ENCODE measurements at regions not wholly inside any gene's neighbourhood (a gene's known extent, or its start where the extent isn't known, plus 50 kb on each side); places are given as distances from the start of the nearest gene placed in this dataset.

GRCh38 chr13:106183410-106184065 is 351.9 kb downstream of the EFNB2 start:
- H3K36me3 ChIP-seq (ENCODE audit: control insufficient read depth in 2 of 2, insufficient read depth in 1 of 2, low read length in 2 of 2), result no peaks in the 10 kb centered on the region
- ChIA-PET CTCF (interaction anchor here (0.5 kb wide), 1 partner anchor 1309 kb away, joined by 3 read pairs; no protein-coding TSS in a partner anchor), POLR2A (no interaction called here)
- H3K27ac ChIP-seq (ENCODE audit: extremely low read depth, low read depth, low read length), result no peak overlapping the region
- no peaks in the 10 kb centered on the region for H3K4me1 ChIP-seq (ENCODE audit: control insufficient read depth, insufficient read depth, low read length)
- peak; percentile 65 for TF ChIP-seq EGR2 (tag by site-specific recombination; IDR thresholded peaks at IDR 0.05; ENCODE audit: low read depth)
- no peak for TF ChIP-seq ZNF157 (tag by site-specific recombination; IDR thresholded peaks at IDR 0.05)
- peak; percentile 72 for TF ChIP-seq ZFHX2 (tag by site-specific recombination; conservative IDR thresholded peaks at IDR 0.05)
- TF ChIP-seq ZNF677 (tag by site-specific recombination; IDR thresholded peaks at IDR 0.05), result no peak
- no peak for TF ChIP-seq ZNF423 (tag by site-specific recombination; IDR thresholded peaks at IDR 0.05)
- TF ChIP-seq ZNF473 (tag by site-specific recombination; IDR thresholded peaks at IDR 0.05), result no peak
- no peaks in the 10 kb centered on the region for H3K9me3 ChIP-seq (ENCODE audit: control insufficient read depth, insufficient read depth, low read depth, low read length)
- no peak overlapping the region for H3K4me3 ChIP-seq (ENCODE audit: low read depth, low read length)

GRCh38 chr13:106182404-106182803 is 353.1 kb downstream of the EFNB2 start:
- Histone ChIP-seq H3K4me1 (ENCODE audit: control insufficient read depth, insufficient read depth, low read length) (no peaks in the 10 kb centered on the region), H3K27ac (ENCODE audit: extremely low read depth, low read depth, low read length) (no peak overlapping the region), H3K9me3 (ENCODE audit: control insufficient read depth, insufficient read depth, low read depth, low read length) (no peaks in the 10 kb centered on the region), H3K4me3 (ENCODE audit: low read depth, low read length) (no peak overlapping the region), H3K36me3 (ENCODE audit: control insufficient read depth in 2 of 2, insufficient read depth in 1 of 2, low read length in 2 of 2) (no peaks in the 10 kb centered on the region)
- TF ChIP-seq ZNF341 (tag by site-specific recombination; IDR thresholded peaks at IDR 0.05; ENCODE audit: low read depth), result no peak
- ChIA-PET CTCF (no interaction called here), POLR2A (no interaction called here)

GRCh38 chr13:106178816-106179215 is 356.6 kb downstream of the EFNB2 start:
- TF ChIP-seq SP2 (tag by site-specific recombination; IDR thresholded peaks at IDR 0.05), result no peak
- TF ChIP-seq AEBP2 (tag by site-specific recombination; IDR thresholded peaks at IDR 0.05; ENCODE audit: borderline replicate concordance), result no peak
- TF ChIP-seq BCL11B (tag by site-specific recombination; IDR thresholded peaks at IDR 0.05; ENCODE audit: low read depth), result no peak
- no peak for TF ChIP-seq ZNF155 (tag by site-specific recombination; IDR thresholded peaks at IDR 0.05)
- no peak for TF ChIP-seq ZNF2 (tag by site-specific recombination; IDR thresholded peaks at IDR 0.05)
- no peak for TF ChIP-seq SALL2 (tag by site-specific recombination; IDR thresholded peaks at IDR 0.05; ENCODE audit: borderline replicate concordance)
- no peak for TF ChIP-seq ZNF184 (tag by site-specific recombination; IDR thresholded peaks at IDR 0.05)
- TF ChIP-seq ZNF473 (tag by site-specific recombination; IDR thresholded peaks at IDR 0.05), result no peak
- no peak for TF ChIP-seq RBAK (tag by site-specific recombination; IDR thresholded peaks at IDR 0.05)
- Histone ChIP-seq H3K9me3 (ENCODE audit: control insufficient read depth, insufficient read depth, low read depth, low read length) (no peaks in the 10 kb centered on the region), H3K27ac (ENCODE audit: extremely low read depth, low read depth, low read length) (no peak overlapping the region), H3K36me3 (ENCODE audit: control insufficient read depth in 2 of 2, insufficient read depth in 1 of 2, low read length in 2 of 2) (no peaks in the 10 kb centered on the region), H3K4me1 (ENCODE audit: control insufficient read depth, insufficient read depth, low read length) (no peaks in the 10 kb centered on the region), H3K4me3 (ENCODE audit: low read depth, low read length) (no peak overlapping the region)
- CTCF ChIA-PET, result no interaction called here
- POLR2A ChIA-PET, result no interaction called here

- no peak overlapping the region for H3K4me3 ChIP-seq (ENCODE audit: low read depth, low read length)
- TF ChIP-seq REPIN1 (tag by site-specific recombination; IDR thresholded peaks at IDR 0.05; ENCODE audit: low read depth), result no peak
- no peak for TF ChIP-seq ZNF677 (tag by site-specific recombination; IDR thresholded peaks at IDR 0.05)
- no peak for TF ChIP-seq ZNF324 (tag by site-specific recombination; IDR thresholded peaks at IDR 0.05)
- TF ChIP-seq ZNF350 (tag by site-specific recombination; IDR thresholded peaks at IDR 0.05), result no peak
- no peak for TF ChIP-seq SP3 (tag by site-specific recombination; IDR thresholded peaks at IDR 0.05)
- TF ChIP-seq ZNF549 (tag by site-specific recombination; IDR thresholded peaks at IDR 0.05), result no peak
- no peak for TF ChIP-seq ZNF202 (tag by site-specific recombination; IDR thresholded peaks at IDR 0.05; ENCODE audit: borderline replicate concordance)
- no peak for TF ChIP-seq ZNF112 (tag by site-specific recombination; IDR thresholded peaks at IDR 0.05)
- no peak for TF ChIP-seq ZNF146 (tag by site-specific recombination; IDR thresholded peaks at IDR 0.05)
- no peak for TF ChIP-seq ZNF473 (tag by site-specific recombination; IDR thresholded peaks at IDR 0.05)
- no peaks in the 10 kb centered on the region for H3K9me3 ChIP-seq (ENCODE audit: control insufficient read depth, insufficient read depth, low read depth, low read length)
- H3K27ac ChIP-seq (ENCODE audit: extremely low read depth, low read depth, low read length), result no peak overlapping the region
- H3K4me1 ChIP-seq (ENCODE audit: control insufficient read depth, insufficient read depth, low read length), result no peaks in the 10 kb centered on the region
- ChIA-PET CTCF (no interaction called here), POLR2A (no interaction called here)
- H3K36me3 ChIP-seq (ENCODE audit: control insufficient read depth in 2 of 2, insufficient read depth in 1 of 2, low read length in 2 of 2), result no peaks in the 10 kb centered on the region
Observed at GRCh38 chr13:106177146-106177545, 358.3 kb downstream of the EFNB2 start.
